ENCODE measurements at regions not wholly inside any gene's neighbourhood (a gene's known extent, or its start where the extent isn't known, plus 50 kb on each side); places are given as distances from the start of the nearest gene placed in this dataset.

- no peaks in the 10 kb centered on the region for H3K27me3 ChIP-seq (replicated peaks; ENCODE audit: control insufficient read depth, insufficient read depth, low read length)
- TF ChIP-seq, protein P1, sequence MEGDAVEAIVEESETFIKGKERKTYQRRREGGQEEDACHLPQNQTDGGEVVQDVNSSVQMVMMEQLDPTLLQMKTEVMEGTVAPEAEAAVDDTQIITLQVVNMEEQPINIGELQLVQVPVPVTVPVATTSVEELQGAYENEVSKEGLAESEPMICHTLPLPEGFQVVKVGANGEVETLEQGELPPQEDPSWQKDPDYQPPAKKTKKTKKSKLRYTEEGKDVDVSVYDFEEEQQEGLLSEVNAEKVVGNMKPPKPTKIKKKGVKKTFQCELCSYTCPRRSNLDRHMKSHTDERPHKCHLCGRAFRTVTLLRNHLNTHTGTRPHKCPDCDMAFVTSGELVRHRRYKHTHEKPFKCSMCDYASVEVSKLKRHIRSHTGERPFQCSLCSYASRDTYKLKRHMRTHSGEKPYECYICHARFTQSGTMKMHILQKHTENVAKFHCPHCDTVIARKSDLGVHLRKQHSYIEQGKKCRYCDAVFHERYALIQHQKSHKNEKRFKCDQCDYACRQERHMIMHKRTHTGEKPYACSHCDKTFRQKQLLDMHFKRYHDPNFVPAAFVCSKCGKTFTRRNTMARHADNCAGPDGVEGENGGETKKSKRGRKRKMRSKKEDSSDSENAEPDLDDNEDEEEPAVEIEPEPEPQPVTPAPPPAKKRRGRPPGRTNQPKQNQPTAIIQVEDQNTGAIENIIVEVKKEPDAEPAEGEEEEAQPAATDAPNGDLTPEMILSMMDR (IDR thresholded peaks at IDR 0.05; ENCODE audit: insufficient read depth, low read length, poor library complexity, severe bottlenecking), result no peak
These were observed 138.0 kb upstream of the PJA1 start for GRCh38 chrX:69303231-69303630.

GRCh38 chrX:69299951-69300714, 134.9 kb upstream of the PJA1 start:
- TF ChIP-seq, protein P1 (IDR thresholded peaks at IDR 0.05; ENCODE audit: insufficient read depth, low read length, poor library complexity, severe bottlenecking), result no peak
- H3K4me3 ChIP-seq (replicated peaks; ENCODE audit: low read depth, low read length), result no peak overlapping the region
- no peaks in the 10 kb centered on the region for H3K36me3 ChIP-seq (ENCODE audit: control insufficient read depth, insufficient read depth, low read length)
- H3K27me3 ChIP-seq (replicated peaks; ENCODE audit: control insufficient read depth, insufficient read depth, low read length), result no peaks in the 10 kb centered on the region
- no peak for DNase-seq (ENCODE audit: extremely low read depth, insufficient read length)

More at GRCh38 chrX:69303231-69303630, 138.0 kb upstream of the PJA1 start:
- H3K4me3 ChIP-seq (replicated peaks; ENCODE audit: low read depth, low read length), result no peak overlapping the region
- no peak for DNase-seq (ENCODE audit: extremely low read depth, insufficient read length)
- H3K36me3 ChIP-seq (ENCODE audit: control insufficient read depth, insufficient read depth, low read length), result no peaks in the 10 kb centered on the region

- TF ChIP-seq, protein P1 (IDR thresholded peaks at IDR 0.05; ENCODE audit: insufficient read depth, low read length, poor library complexity, severe bottlenecking), result no peak
- Histone ChIP-seq H3K27me3 (replicated peaks; ENCODE audit: control insufficient read depth, insufficient read depth, low read length) (no peaks in the 10 kb centered on the region), H3K4me3 (replicated peaks; ENCODE audit: low read depth, low read length) (no peak overlapping the region), H3K36me3 (ENCODE audit: control insufficient read depth, insufficient read depth, low read length) (no peaks in the 10 kb centered on the region)
- DNase-seq (ENCODE audit: extremely low read depth, insufficient read length), result no peak
These were observed 134.0 kb upstream of the PJA1 start for GRCh38 chrX:69299285-69299684.

GRCh38 chrX:69298466-69299140, 133.3 kb upstream of the PJA1 start:
- H3K4me3 ChIP-seq (replicated peaks; ENCODE audit: low read depth, low read length), result no peak overlapping the region
- no peak for DNase-seq (ENCODE audit: extremely low read depth, insufficient read length)
- H3K36me3 ChIP-seq (ENCODE audit: control insufficient read depth, insufficient read depth, low read length), result no peaks in the 10 kb centered on the region
- TF ChIP-seq, protein P1 (IDR thresholded peaks at IDR 0.05; ENCODE audit: insufficient read depth, low read length, poor library complexity, severe bottlenecking), result no peak
- H3K27me3 ChIP-seq (replicated peaks; ENCODE audit: control insufficient read depth, insufficient read depth, low read length), result no peaks in the 10 kb centered on the region

DNA sequence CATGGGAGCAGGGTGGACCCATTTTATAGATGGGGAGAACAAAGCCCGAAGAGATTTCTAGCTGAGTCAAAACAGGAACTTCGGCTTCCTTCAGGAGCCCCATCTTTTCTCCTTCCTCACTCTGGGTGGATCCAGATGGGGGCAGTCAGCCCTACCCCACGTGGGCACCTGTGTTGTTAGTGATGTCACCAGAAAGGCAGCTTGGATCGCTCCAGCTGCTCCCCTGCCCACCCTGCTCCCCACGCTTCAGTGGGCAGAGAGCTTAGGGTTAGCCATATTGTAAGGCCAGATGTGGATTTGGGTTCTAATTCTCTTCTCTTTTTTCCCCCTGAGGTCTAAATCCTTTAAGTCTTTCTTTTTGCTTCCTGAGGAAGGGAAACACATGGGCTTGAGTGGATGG, 132.3 kb upstream of the PJA1 start:
- TF ChIP-seq, protein P1 (IDR thresholded peaks at IDR 0.05; ENCODE audit: insufficient read depth, low read length, poor library complexity, severe bottlenecking), result no peak
- Histone ChIP-seq H3K4me3 (replicated peaks; ENCODE audit: low read depth, low read length) (no peak overlapping the region), H3K36me3 (ENCODE audit: control insufficient read depth, insufficient read depth, low read length) (no peaks in the 10 kb centered on the region), H3K27me3 (replicated peaks; ENCODE audit: control insufficient read depth, insufficient read depth, low read length) (no peaks in the 10 kb centered on the region)
- DNase-seq (ENCODE audit: extremely low read depth, insufficient read length), result no peak
